Natural killer cell (primary cell): ENCODE measurements at regions not wholly inside any gene's neighbourhood (a gene's known extent, or its start where the extent isn't known, plus 50 kb on each side); places are given as distances from the start of the nearest gene placed in this dataset.
"Not testable (repeated sequence)": the region's sequence is repeated elsewhere in the genome, so short reads cannot be mapped to it uniquely, and the experiment has no call there.

ENCODE experiments used
- ATAC-seq, 3 donors: fragments of 150-1000 bp in 2 of 3; fragments of 200-7000 bp in 1 of 3; cut with Tn5 transposase; 1 replicate in 1 of 3; 2 replicates in 2 of 3; pipeline ENCODE4 v1.10.0; 2021; ENCODE audit warnings: mild to moderate bottlenecking in 2 of 3, moderate library complexity in 2 of 3
- DNase-seq, 2 donors: peaks; one replicate each; pipeline versions ENCODE4 v3.0.0 to v3.0.0-alpha.2; 2013 to 2021; ENCODE audit warnings: mixed read lengths in 1 of 2
- H3K27ac ChIP-seq: one replicate; pipeline ENCODE4 v1.5.1; 2013; ENCODE audit warnings: mild to moderate bottlenecking, low read length
- H3K27me3 ChIP-seq: one replicate; pipeline ENCODE4 v1.6.1; 2013; ENCODE audit warnings: low read length; ENCODE audit not compliant: control insufficient read depth, insufficient read depth
- H3K36me3 ChIP-seq: one replicate; pipeline ENCODE4 v1.6.1; 2013; ENCODE audit warnings: low read length; ENCODE audit not compliant: control insufficient read depth, insufficient read depth
- H3K4me1 ChIP-seq: one replicate; pipeline ENCODE4 v1.6.1; 2013; ENCODE audit warnings: low read length; ENCODE audit not compliant: control insufficient read depth, insufficient read depth
- H3K4me3 ChIP-seq: one replicate; pipeline ENCODE4 v1.5.1; 2013; ENCODE audit warnings: low read length
- H3K9me3 ChIP-seq: one replicate; pipeline ENCODE4 v1.6.1; 2013; ENCODE audit warnings: low read length; ENCODE audit not compliant: control insufficient read depth, insufficient read depth
- H3K27ac Mint-ChIP-seq, 2 donors: one replicate each; pipeline ENCODE4 v1.8.0; 2022; ENCODE audit warnings: mild to moderate bottlenecking in 2 of 2, mixed read lengths in 2 of 2, moderate library complexity in 1 of 2
- H3K27me3 Mint-ChIP-seq, 2 donors: one replicate each; pipeline ENCODE4 v1.8.0; 2022; ENCODE audit warnings: low read depth in 2 of 2, mixed read lengths in 2 of 2
- H3K36me3 Mint-ChIP-seq: one replicate; pipeline ENCODE4 v1.8.0; 2022; ENCODE audit warnings: mixed read lengths
- H3K4me1 Mint-ChIP-seq, 2 donors: one replicate each; pipeline ENCODE4 v1.8.0; 2022; ENCODE audit warnings: mixed read lengths in 2 of 2
- H3K4me3 Mint-ChIP-seq: one replicate; pipeline ENCODE4 v1.8.0; 2022; ENCODE audit warnings: mild to moderate bottlenecking, moderate library complexity, mixed read lengths
- H3K9me3 Mint-ChIP-seq, 2 donors: one replicate each; pipeline ENCODE4 v1.8.0; 2022; ENCODE audit warnings: mixed read lengths in 2 of 2
- WGBS: methylation state at CpG from one replicate; pipeline ENCODE4 v1.1.7; 2013; ENCODE audit warnings: missing lambda C conversion rate; ENCODE audit not compliant: insufficient coverage; 5-methylcytosine and 5-hydroxymethylcytosine counted together
- intact Hi-C: fragments of 100-400 bp; cut with micrococcal nuclease; formaldehyde crosslinking; loops from one replicate; pipeline ENCODE4 v1.14.2; 2022
- TF ChIP-seq, protein P1 (sequence below): fragments of 200-600 bp; IDR thresholded peaks from one replicate; pipeline ENCODE4 v1.8.0; 2022; ENCODE audit warnings: antibody characterized with exemption

DNA sequence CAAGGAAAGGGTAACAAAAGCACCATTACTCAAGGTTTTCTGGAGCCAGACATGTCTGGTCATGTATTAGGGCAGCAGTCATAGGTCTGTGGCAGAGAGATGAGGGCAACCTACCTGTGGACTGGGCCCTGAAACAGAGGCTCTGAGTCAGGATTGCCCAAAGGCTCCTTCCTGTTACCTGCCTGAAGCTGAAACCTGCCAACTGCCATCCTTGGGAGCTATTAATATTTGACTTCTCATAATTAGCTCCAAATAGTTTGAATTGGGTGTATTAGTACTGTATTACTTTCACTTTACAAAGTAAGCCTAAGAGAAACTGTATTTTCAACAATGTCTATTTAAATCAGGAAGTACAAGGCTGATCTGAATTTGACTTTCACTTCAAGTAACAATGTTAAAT is 72.0 kb upstream of the TBX18 start:
- Histone ChIP-seq H3K36me3 (no peaks in the 10 kb centered on the region), H3K9me3 (no peaks in the 10 kb centered on the region), H3K4me1 (no peaks in the 10 kb centered on the region), H3K4me3 (no peak overlapping the region), H3K27ac (no peak overlapping the region), H3K27me3 (no peaks in the 10 kb centered on the region)
- H3K27ac Mint-ChIP-seq = no peak overlapping the region
- no peaks in the 10 kb centered on the region for H3K27me3 Mint-ChIP-seq
- H3K9me3 Mint-ChIP-seq = peaks cover 15 to 20% of the 10 kb centered on the region in 2 donors
- no peak overlapping the region for H3K4me3 Mint-ChIP-seq
- intact Hi-C loops = no loop called here
- no peaks in the 10 kb centered on the region for H3K4me1 Mint-ChIP-seq
- TF ChIP-seq, protein P1, sequence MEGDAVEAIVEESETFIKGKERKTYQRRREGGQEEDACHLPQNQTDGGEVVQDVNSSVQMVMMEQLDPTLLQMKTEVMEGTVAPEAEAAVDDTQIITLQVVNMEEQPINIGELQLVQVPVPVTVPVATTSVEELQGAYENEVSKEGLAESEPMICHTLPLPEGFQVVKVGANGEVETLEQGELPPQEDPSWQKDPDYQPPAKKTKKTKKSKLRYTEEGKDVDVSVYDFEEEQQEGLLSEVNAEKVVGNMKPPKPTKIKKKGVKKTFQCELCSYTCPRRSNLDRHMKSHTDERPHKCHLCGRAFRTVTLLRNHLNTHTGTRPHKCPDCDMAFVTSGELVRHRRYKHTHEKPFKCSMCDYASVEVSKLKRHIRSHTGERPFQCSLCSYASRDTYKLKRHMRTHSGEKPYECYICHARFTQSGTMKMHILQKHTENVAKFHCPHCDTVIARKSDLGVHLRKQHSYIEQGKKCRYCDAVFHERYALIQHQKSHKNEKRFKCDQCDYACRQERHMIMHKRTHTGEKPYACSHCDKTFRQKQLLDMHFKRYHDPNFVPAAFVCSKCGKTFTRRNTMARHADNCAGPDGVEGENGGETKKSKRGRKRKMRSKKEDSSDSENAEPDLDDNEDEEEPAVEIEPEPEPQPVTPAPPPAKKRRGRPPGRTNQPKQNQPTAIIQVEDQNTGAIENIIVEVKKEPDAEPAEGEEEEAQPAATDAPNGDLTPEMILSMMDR = no peak
- H3K36me3 Mint-ChIP-seq = peaks cover 7% of the 10 kb centered on the region
- DNase-seq (no peak), ATAC-seq (no peak)

DNA sequence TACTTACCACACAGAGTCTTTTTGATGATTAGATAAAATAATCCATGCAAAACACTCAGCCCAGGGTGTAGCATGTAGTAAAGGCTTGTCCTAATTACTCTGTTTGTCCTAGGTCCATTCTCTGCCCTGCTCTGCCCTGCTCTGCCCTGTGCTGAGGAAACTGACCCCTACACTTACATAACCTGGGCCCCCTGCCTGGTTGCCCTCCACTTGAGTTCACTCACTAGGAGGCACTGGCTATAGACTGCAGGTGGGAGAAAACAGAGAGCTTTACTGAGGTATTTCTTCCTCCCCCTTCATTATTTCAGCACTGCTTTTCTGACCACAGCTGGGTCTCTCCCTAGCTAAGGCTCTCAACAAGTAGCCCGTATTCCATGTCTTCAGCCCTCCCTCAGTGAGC is 70.9 kb upstream of the TBX18 start:
- intact Hi-C loops = no loop called here

DNA sequence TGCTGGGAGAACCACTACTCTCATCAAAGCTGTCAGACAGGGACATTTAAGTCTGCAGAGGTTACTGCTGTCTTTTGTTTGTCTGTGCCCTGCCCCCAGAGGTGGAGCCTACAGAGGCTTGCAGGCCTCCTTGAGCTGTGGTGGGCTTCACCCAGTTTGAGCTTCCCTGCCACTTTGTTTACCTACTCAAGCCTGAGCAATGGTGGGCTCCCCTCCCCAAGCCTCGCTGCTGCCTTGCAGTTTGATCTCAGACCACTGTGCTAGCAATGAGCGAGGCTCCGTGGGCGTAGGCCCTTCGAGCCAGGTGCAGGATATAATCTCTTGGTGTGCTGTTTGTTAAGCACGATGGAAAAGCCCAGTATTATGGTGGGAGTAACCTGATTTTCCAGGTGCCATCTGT is 67.5 kb upstream of the TBX18 start:
- H3K27ac ChIP-seq, H3K27me3 ChIP-seq, H3K9me3 ChIP-seq, H3K27me3 Mint-ChIP-seq, H3K4me3 ChIP-seq, ATAC-seq, DNase-seq, H3K4me1 ChIP-seq, H3K4me3 Mint-ChIP-seq, intact Hi-C loops, H3K27ac Mint-ChIP-seq, H3K36me3 Mint-ChIP-seq, H3K4me1 Mint-ChIP-seq, H3K36me3 ChIP-seq: not testable (repeated sequence)
- H3K9me3 Mint-ChIP-seq = peaks cover 5 to 16% of the 10 kb centered on the region in 2 donors
- WGBS = 75% methylated on average over 6 of the region's 6 CpGs

More for the DNA sequence above, 70.9 kb upstream of the TBX18 start:
- DNase-seq (no peak), ATAC-seq (no peak)
- Histone ChIP-seq H3K27ac (no peak overlapping the region), H3K36me3 (no peaks in the 10 kb centered on the region), H3K4me1 (no peaks in the 10 kb centered on the region), H3K9me3 (no peaks in the 10 kb centered on the region), H3K27me3 (no peaks in the 10 kb centered on the region), H3K4me3 (no peak overlapping the region)
- peaks cover 4 to 16% of the 10 kb centered on the region in 2 donors for H3K9me3 Mint-ChIP-seq
- no peak overlapping the region for H3K4me3 Mint-ChIP-seq
- 61% methylated on average over 1 of the region's 1 CpG for WGBS
- no peaks in the 10 kb centered on the region for H3K27me3 Mint-ChIP-seq
- no peaks in the 10 kb centered on the region for H3K4me1 Mint-ChIP-seq
- no peak overlapping the region for H3K27ac Mint-ChIP-seq
- peaks cover 2% of the 10 kb centered on the region for H3K36me3 Mint-ChIP-seq
- TF ChIP-seq, protein P1 = no peak

DNA sequence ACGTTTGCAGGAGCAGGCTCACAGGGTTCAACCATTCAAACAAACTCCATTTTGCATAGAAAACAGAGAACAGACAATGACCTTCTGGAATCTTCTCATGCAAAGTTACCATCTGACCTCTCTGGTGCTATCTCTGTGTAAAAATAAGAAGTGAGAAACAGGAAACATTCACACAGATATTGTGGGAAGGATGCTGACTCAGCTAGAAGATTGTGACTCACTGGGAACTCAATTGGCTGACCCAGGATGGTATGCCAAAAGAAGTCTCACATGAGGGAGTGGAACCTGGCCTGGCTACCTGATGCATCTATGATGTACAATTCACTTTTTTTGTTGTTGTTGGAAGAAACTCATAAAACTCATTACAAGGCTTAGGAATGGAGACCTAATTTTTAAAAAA is 61.1 kb upstream of the TBX18 start:
- TF ChIP-seq, protein P1 = no peak
- Histone ChIP-seq H3K27ac (no peak overlapping the region), H3K4me1 (no peaks in the 10 kb centered on the region), H3K9me3 (no peaks in the 10 kb centered on the region), H3K27me3 (no peaks in the 10 kb centered on the region), H3K36me3 (no peaks in the 10 kb centered on the region), H3K4me3 (no peak overlapping the region)
- DNase-seq = no peak
- H3K4me1 Mint-ChIP-seq = no peaks in the 10 kb centered on the region
- H3K9me3 Mint-ChIP-seq = peaks cover 13 to 18% of the 10 kb centered on the region in 2 donors
- 77% methylated on average over 1 of the region's 1 CpG for WGBS
- no peak for ATAC-seq
- no peak overlapping the region for H3K27ac Mint-ChIP-seq
- H3K4me3 Mint-ChIP-seq = no peak overlapping the region
- no peaks in the 10 kb centered on the region for H3K36me3 Mint-ChIP-seq
- intact Hi-C loops = no loop called here
- no peaks in the 10 kb centered on the region for H3K27me3 Mint-ChIP-seq

DNA sequence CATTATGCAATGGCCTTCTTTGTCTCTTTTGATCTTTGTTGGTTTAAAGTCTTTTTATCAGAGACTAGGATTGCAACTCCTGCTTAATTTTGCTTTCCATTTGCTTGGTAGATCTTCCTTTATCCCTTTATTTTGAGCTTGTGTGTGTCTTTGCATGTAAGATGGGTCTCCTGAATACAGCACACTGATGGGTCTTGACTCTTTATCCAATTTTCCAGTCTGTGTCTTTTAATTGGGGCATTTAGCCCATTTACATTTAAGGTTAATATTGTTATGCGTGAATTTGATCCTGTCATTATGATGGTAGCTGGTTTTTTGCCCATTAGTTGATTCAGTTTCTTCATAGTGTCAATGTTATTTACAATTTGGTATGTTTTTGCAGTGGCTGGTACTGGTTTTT is 56.9 kb upstream of the TBX18 start:
- H3K9me3 Mint-ChIP-seq = peaks cover 12 to 17% of the 10 kb centered on the region in 2 donors
- H3K4me3 Mint-ChIP-seq, H3K9me3 ChIP-seq, DNase-seq, H3K4me3 ChIP-seq, intact Hi-C loops, H3K27me3 ChIP-seq, H3K36me3 Mint-ChIP-seq, H3K27ac Mint-ChIP-seq, H3K4me1 ChIP-seq, H3K4me1 Mint-ChIP-seq, H3K36me3 ChIP-seq, ATAC-seq, H3K27me3 Mint-ChIP-seq, H3K27ac ChIP-seq: not testable (repeated sequence)
- WGBS = 89% methylated on average over 1 of the region's 1 CpG
